ENCODE measurements at regions not wholly inside any gene's neighbourhood (a gene's known extent, or its start where the extent isn't known, plus 50 kb on each side); places are given as distances from the start of the nearest gene placed in this dataset.

GRCh38 chr15:92847841-92848240, 52.3 kb upstream of the CHD2 start:
- TF ChIP-seq TCF7L2 (IDR thresholded peaks at IDR 0.05; ENCODE audit: borderline replicate concordance, extremely low read depth, insufficient read depth, insufficient read length), result no peak
- TF ChIP-seq SP1 (IDR thresholded peaks at IDR 0.05; ENCODE audit: low read depth), result no peak
- no peak for TF ChIP-seq MAX (IDR thresholded peaks at IDR 0.05)
- TF ChIP-seq CTCF (IDR thresholded peaks at IDR 0.05 in 2 of 3, conservative IDR thresholded peaks at IDR 0.05 in 1 of 3; ENCODE audit: borderline replicate concordance in 1 of 3, insufficient read depth in 1 of 3, low read depth in 2 of 3, low read length in 2 of 3), result no peak
- TF ChIP-seq CEBPB (IDR thresholded peaks at IDR 0.05; ENCODE audit: low read depth), result no peak
- TF ChIP-seq SRF (IDR thresholded peaks at IDR 0.05; ENCODE audit: low read depth), result no peak
- TF ChIP-seq EZH2 (IDR thresholded peaks at IDR 0.05), result no peak

Data from HCT116 (cell line).